MM.1S (cell line): ENCODE measurements at regions not wholly inside any gene's neighbourhood (a gene's known extent, or its start where the extent isn't known, plus 50 kb on each side); places are given as distances from the start of the nearest gene placed in this dataset.

Experiments used
- DNase-seq: peaks from one replicate; pipeline ENCODE4 v3.0.0-alpha.2; 2015
- H2AFZ ChIP-seq: fragments of 300-600 bp; sonication (generic); 2 replicates; pipeline ENCODE4 v1.6.0; 2016; ENCODE audit warnings: antibody characterized with exemption, low read length
- H3F3A ChIP-seq: fragments of 300-600 bp; sonication (generic); 2 replicates; pipeline ENCODE4 v1.6.1; 2016; ENCODE audit warnings: mild to moderate bottlenecking, antibody characterized with exemption, low read length, moderate library complexity, mixed read lengths; ENCODE audit not compliant: insufficient read depth
- H3K27ac ChIP-seq: fragments of 300-600 bp; sonication (generic); 2 replicates; pipeline ENCODE4 v1.5.1; 2016; ENCODE audit warnings: mild to moderate bottlenecking, low read length
- H3K27me3 ChIP-seq: fragments of 300-600 bp; sonication (generic); replicated peaks from 2 replicates; pipeline ENCODE4 v1.6.0; 2016; ENCODE audit warnings: low read length; ENCODE audit not compliant: insufficient read depth
- H3K36me3 ChIP-seq: fragments of 300-600 bp; sonication (generic); replicated peaks from 2 replicates; pipeline ENCODE4 v1.6.1; 2016; ENCODE audit warnings: mild to moderate bottlenecking, low read length, mixed read lengths; ENCODE audit not compliant: insufficient read depth
- H3K4me1 ChIP-seq: fragments of 300-600 bp; sonication (generic); 2 replicates; pipeline ENCODE4 v1.6.1; 2016; ENCODE audit warnings: low read length, mixed read lengths
- H3K4me2 ChIP-seq: fragments of 300-600 bp; sonication (generic); 2 replicates; pipeline ENCODE4 v1.6.0; 2016; ENCODE audit warnings: low read depth, low read length
- H3K4me3 ChIP-seq: fragments of 300-600 bp; sonication (generic); 2 replicates; pipeline ENCODE4 v1.5.1; 2016; ENCODE audit warnings: low read length, mixed read lengths
- H3K79me2 ChIP-seq: fragments of 300-600 bp; sonication (generic); 2 replicates; pipeline ENCODE4 v1.6.1; 2016; ENCODE audit warnings: mixed run types, low read length, mixed read lengths
- H3K9ac ChIP-seq: fragments of 300-600 bp; sonication (generic); 2 replicates; pipeline ENCODE4 v1.6.1; 2016; ENCODE audit warnings: low read length, mixed read lengths
- H3K9me2 ChIP-seq: fragments of 300-600 bp; sonication (generic); replicated peaks from 2 replicates; pipeline ENCODE4 v1.6.1; 2016; ENCODE audit warnings: mild to moderate bottlenecking, low read length, mixed read lengths; ENCODE audit not compliant: insufficient read depth
- H3K9me3 ChIP-seq: fragments of 300-600 bp; sonication (generic); replicated peaks from 2 replicates; pipeline ENCODE4 v1.6.1; 2016; ENCODE audit warnings: mild to moderate bottlenecking, low read length, mixed read lengths; ENCODE audit not compliant: insufficient read depth
- H4K20me1 ChIP-seq: fragments of 300-600 bp; sonication (generic); 2 replicates; pipeline ENCODE4 v1.6.1; 2016; ENCODE audit warnings: mild to moderate bottlenecking, low read length, moderate library complexity, mixed read lengths; ENCODE audit not compliant: insufficient read depth
- EZH2 ChIP-seq: fragments of 300-600 bp; sonication (generic); optimal IDR thresholded peaks from 2 replicates; pipeline ENCODE3; 2017; ENCODE audit warnings: low read depth, mild to moderate bottlenecking, antibody characterized with exemption, low read length, mixed read lengths
- EZH2phosphoT487 ChIP-seq: fragments of 300-600 bp; sonication (generic); IDR thresholded peaks from 2 replicates; pipeline ENCODE4 v1.6.1; 2018; ENCODE audit warnings: antibody characterized with exemption, low read length
- TF ChIP-seq, protein P1 (sequence below): fragments of 300-600 bp; sonication (generic); IDR thresholded peaks from 2 replicates; pipeline ENCODE4 v1.5.1; 2016; ENCODE audit warnings: antibody characterized with exemption, low read length, mixed read lengths

GRCh38 chr18:39838831-39839230, 2116.2 kb upstream of the PIK3C3 start:
- no peak overlapping the region for H3K9ac ChIP-seq
- no peaks in the 10 kb centered on the region for H3F3A ChIP-seq
- no peaks in the 10 kb centered on the region for H3K9me2 ChIP-seq
- H4K20me1 ChIP-seq, result no peaks in the 10 kb centered on the region
- no peak overlapping the region for H3K4me3 ChIP-seq
- H3K4me2 ChIP-seq, result no peak overlapping the region
- TF ChIP-seq, protein P1, sequence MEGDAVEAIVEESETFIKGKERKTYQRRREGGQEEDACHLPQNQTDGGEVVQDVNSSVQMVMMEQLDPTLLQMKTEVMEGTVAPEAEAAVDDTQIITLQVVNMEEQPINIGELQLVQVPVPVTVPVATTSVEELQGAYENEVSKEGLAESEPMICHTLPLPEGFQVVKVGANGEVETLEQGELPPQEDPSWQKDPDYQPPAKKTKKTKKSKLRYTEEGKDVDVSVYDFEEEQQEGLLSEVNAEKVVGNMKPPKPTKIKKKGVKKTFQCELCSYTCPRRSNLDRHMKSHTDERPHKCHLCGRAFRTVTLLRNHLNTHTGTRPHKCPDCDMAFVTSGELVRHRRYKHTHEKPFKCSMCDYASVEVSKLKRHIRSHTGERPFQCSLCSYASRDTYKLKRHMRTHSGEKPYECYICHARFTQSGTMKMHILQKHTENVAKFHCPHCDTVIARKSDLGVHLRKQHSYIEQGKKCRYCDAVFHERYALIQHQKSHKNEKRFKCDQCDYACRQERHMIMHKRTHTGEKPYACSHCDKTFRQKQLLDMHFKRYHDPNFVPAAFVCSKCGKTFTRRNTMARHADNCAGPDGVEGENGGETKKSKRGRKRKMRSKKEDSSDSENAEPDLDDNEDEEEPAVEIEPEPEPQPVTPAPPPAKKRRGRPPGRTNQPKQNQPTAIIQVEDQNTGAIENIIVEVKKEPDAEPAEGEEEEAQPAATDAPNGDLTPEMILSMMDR, result no peak
- TF ChIP-seq EZH2phosphoT487, result no peak
- TF ChIP-seq EZH2, result no peak
- no peak for DNase-seq
- no peaks in the 10 kb centered on the region for H3K4me1 ChIP-seq
- no peaks in the 10 kb centered on the region for H3K9me3 ChIP-seq
- H3K36me3 ChIP-seq, result no peaks in the 10 kb centered on the region
- H3K27me3 ChIP-seq, result no peaks in the 10 kb centered on the region
- H2AFZ ChIP-seq, result no peak overlapping the region
- no peaks in the 10 kb centered on the region for H3K79me2 ChIP-seq
- H3K27ac ChIP-seq, result no peak overlapping the region

DNA sequence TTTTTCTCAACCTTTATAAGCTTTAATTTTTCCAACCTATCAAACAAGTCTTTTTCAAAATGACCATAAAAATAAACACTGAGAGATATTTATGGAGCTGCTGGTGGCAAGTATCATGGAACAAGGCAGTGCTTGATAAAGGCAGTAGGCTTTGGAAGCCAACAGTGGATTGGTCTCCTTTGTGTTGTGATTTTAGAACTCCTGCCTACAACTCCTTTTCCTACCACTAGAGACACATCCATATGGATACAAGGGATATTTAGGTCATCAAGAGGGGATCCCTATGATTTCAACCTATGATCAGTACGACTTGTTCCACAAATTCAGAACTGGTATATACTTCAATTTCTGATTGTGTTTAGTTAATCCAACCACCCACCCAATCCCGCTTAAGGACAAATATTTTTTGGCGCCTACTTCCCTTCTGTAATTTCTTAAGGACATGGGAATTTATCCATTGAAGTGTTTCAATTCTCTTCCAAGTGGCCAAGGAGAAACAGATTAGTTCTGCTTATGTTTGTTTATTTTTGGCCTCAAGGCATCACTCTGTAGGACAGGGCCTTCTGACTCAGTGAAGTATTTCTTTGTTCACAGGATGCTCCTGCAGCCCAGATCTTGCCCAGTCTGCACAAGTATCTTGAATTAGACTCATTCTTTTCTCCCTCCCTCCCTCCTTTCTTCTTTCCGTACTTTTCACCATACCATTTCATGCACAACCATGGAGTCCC, 2119.6 kb upstream of the PIK3C3 start:
- H3K9me3 ChIP-seq, result no peaks in the 10 kb centered on the region
- DNase-seq, result no peak
- no peaks in the 10 kb centered on the region for H3F3A ChIP-seq
- H4K20me1 ChIP-seq, result no peaks in the 10 kb centered on the region
- no peaks in the 10 kb centered on the region for H3K36me3 ChIP-seq
- no peak overlapping the region for H3K27ac ChIP-seq
- no peak overlapping the region for H3K4me3 ChIP-seq
- no peak overlapping the region for H2AFZ ChIP-seq
- TF ChIP-seq, protein P1, result no peak
- TF ChIP-seq EZH2phosphoT487 (no peak), EZH2 (no peak)
- no peaks in the 10 kb centered on the region for H3K79me2 ChIP-seq
- no peaks in the 10 kb centered on the region for H3K4me1 ChIP-seq
- H3K27me3 ChIP-seq, result no peaks in the 10 kb centered on the region
- no peak overlapping the region for H3K4me2 ChIP-seq
- no peaks in the 10 kb centered on the region for H3K9me2 ChIP-seq
- H3K9ac ChIP-seq, result no peak overlapping the region

DNA sequence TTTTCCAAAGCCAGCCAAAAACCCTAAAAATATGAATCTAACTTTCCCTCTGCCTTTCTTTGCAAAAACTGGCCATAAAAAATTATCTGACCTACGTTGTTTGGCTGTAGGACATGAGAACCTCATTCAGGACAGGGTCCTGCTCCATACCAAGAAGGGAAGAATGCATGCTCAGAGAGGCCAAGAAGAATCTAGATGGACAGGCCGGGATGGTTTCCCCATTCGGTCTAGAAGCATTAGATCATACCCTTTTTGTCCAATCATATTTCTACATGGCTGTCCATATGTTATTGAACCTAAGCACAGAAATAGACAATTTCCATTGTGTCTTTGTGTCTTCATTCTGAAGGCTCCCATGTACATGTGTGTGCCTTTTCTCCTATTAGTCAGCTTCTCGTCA, 2120.4 kb upstream of the PIK3C3 start:
- TF ChIP-seq EZH2, result no peak
- TF ChIP-seq, protein P1, result no peak
- no peak for TF ChIP-seq EZH2phosphoT487
- Histone ChIP-seq H3K79me2 (no peaks in the 10 kb centered on the region), H3K27me3 (no peaks in the 10 kb centered on the region), H3K36me3 (no peaks in the 10 kb centered on the region), H3K9me3 (no peaks in the 10 kb centered on the region), H3F3A (no peaks in the 10 kb centered on the region), H3K4me3 (no peak overlapping the region), H3K27ac (no peak overlapping the region), H3K9me2 (no peaks in the 10 kb centered on the region), H2AFZ (no peak overlapping the region), H3K4me2 (no peak overlapping the region), H4K20me1 (no peaks in the 10 kb centered on the region), H3K9ac (no peak overlapping the region), H3K4me1 (no peaks in the 10 kb centered on the region)
- DNase-seq, result no peak
